DOHH2 (cell line): ENCODE measurements at regions not wholly inside any gene's neighbourhood (a gene's known extent, or its start where the extent isn't known, plus 50 kb on each side); places are given as distances from the start of the nearest gene placed in this dataset.
"Not testable (repeated sequence)": the region's sequence is repeated elsewhere in the genome, so short reads cannot be mapped to it uniquely, and the experiment has no call there.

ENCODE experiments used
- EZH2phosphoT487 ChIP-seq: fragments of 200-600 bp; sonication (generic); IDR thresholded peaks from 2 replicates; pipeline ENCODE4 v1.6.1; 2017; ENCODE audit warnings: borderline replicate concordance, mild to moderate bottlenecking, antibody characterized with exemption, low read length, moderate library complexity, mixed read lengths
- TF ChIP-seq, protein P1 (sequence below): fragments of 200-600 bp; sonication (generic); IDR thresholded peaks from one replicate; pipeline ENCODE4 v1.5.1; 2014; ENCODE audit warnings: antibody characterized with exemption, mild to moderate bottlenecking, low read depth, low read length; ENCODE audit not compliant: poor library complexity, severe bottlenecking

DNA sequence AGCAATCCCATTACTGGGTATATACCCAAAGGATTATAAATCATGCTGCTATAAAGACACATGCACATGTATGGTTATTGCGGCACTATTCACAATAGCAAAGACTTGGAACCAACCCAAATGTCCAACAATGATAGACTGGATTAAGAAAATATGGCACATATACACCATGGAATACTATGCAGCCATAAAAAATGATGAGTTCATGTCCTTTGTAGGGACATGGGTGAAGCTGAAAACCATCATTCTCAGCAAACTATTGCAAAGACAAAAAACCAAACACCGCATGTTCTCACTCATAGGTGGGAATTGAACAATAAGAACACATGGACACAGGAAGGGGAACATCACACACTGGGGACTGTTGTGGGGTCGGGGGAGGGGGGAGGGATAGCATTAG, 120.9 kb upstream of the TNFSF4 start:
- TF ChIP-seq, protein P1, sequence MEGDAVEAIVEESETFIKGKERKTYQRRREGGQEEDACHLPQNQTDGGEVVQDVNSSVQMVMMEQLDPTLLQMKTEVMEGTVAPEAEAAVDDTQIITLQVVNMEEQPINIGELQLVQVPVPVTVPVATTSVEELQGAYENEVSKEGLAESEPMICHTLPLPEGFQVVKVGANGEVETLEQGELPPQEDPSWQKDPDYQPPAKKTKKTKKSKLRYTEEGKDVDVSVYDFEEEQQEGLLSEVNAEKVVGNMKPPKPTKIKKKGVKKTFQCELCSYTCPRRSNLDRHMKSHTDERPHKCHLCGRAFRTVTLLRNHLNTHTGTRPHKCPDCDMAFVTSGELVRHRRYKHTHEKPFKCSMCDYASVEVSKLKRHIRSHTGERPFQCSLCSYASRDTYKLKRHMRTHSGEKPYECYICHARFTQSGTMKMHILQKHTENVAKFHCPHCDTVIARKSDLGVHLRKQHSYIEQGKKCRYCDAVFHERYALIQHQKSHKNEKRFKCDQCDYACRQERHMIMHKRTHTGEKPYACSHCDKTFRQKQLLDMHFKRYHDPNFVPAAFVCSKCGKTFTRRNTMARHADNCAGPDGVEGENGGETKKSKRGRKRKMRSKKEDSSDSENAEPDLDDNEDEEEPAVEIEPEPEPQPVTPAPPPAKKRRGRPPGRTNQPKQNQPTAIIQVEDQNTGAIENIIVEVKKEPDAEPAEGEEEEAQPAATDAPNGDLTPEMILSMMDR, result not testable (repeated sequence)
- TF ChIP-seq EZH2phosphoT487, result not testable (repeated sequence)
